ENCODE measurements at regions not wholly inside any gene's neighbourhood (a gene's known extent, or its start where the extent isn't known, plus 50 kb on each side); places are given as distances from the start of the nearest gene placed in this dataset.

DNA sequence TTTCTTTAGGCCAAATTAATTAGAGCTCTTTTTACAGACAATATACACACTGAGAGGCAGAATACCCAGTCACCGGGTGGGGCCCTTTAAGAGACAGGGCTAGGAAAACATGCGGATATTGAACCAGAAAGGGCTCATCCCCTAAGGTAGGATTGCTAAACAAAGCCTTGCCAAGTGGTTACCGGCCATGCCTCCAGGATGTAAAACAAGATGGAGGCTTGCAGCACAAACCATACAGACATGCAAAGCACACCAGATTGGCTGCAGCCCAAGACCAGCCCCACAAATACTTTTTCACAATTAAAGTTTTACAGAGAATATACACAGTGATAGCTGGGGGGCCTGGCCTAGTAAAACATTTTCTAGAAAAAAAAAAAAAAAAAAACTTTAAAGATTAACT is 210.0 kb downstream of the KLHL4 start:
- no peak for DNase-seq (ENCODE audit: low read depth in 2 of 2)

DNA sequence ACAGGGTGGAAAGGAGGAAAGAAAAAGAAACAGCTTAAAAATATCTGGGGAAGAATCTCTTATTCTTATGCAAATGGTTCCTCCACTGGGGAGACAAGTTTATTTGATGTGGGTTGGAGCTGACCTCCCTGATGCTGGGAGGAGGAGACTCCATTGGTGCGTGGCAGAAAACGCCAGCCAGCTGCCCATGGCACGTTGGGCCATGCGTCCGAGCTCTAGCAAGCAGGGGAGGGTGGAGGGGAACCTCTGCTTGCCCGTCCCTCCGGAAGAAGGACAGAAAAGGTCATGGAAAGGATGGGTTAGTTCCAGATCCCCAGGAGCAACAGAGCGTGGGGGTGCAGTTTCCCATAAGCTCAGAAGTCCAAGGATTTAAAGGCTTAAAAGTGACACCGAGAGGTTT is 210.4 kb downstream of the KLHL4 start:
- no peak for DNase-seq (ENCODE audit: low read depth in 2 of 2)

GRCh38 chrX:87728459-87728858 is 210.9 kb downstream of the KLHL4 start:
- no peak for DNase-seq (ENCODE audit: low read depth in 2 of 2)

DNA sequence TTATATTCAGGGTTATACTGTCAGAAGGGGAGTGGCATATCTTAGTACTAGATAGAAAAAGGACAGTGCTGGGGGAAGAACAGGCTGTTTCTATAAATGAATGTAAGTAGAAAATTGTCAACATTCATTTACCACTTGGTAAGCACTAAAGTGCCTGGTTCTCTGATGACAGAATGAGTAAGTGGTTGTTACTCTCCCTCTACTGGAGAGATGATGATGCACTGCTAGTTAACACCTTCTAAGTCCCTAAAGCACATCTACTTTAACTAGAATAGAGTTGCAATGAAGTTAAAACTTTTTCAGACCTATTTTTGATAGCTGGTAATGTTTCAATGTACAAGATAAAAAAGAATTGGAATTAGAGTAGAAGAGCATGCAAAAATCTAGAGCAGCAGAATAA is 214.5 kb downstream of the KLHL4 start:
- DNase-seq (ENCODE audit: low read depth in 2 of 2) = no peak

DNA sequence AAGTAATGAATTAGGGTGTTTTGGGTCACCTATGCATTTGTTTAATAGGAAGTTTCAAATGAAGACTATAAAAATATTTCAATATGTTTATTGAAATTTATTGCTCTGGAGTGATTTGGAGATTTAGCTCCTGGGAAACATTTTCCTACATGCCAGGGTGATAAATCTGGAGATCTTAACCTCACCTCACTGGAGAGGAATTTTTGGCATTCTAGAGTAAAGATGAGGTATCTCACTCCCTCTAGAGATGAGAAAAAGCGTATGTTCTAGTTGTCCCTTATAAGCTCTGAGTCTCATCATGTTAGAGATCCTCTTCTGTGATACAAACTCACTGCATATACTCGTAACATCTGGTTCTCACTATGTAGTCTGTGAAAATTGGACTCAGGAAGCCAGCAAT is 219.0 kb downstream of the KLHL4 start:
- DNase-seq (ENCODE audit: low read depth in 2 of 2) = no peak

DNA sequence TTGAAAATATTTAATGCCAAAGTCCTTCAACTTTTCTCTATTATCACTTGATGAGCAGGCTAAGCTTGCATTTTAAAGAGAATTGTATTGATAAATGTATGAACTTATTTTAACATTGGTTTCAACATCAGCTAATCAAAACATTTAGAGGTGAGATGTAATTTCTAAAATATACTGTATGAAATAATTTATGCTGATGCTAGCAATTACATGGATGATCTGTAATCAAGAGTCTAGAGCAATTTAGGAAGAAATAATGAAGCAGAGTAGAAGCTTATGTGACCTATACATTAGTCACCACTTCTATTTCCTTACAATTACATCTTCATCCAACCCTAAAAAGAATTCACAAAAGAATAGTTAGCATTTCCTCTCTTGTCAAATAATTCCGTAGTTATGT is 226.8 kb downstream of the KLHL4 start:
- DNase-seq (ENCODE audit: low read depth in 2 of 2) = no peak

GRCh38 chrX:87755493-87755892 is 237.9 kb downstream of the KLHL4 start:
- no peak for DNase-seq (ENCODE audit: low read depth in 2 of 2)

DNA sequence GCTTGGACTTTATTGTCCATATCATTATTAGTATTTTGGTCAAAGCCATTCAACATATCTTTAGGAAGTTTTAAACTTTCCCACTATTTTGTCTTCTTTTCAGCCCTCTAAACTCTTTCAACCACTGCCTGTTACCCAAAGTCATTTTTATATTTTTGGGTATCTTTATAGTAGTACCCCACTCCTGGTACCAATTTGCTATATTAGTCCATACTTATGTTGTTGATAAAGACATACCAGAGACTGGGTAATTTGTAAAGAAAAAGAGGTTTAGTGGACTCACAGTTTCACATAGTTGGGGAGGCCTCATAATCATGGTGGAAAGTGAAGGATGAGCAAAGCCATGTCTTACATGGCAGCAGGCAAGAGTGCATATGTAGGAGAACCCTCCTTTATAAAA is 271.4 kb downstream of the KLHL4 start:
- DNase-seq (ENCODE audit: low read depth in 2 of 2) = no peak

DNA sequence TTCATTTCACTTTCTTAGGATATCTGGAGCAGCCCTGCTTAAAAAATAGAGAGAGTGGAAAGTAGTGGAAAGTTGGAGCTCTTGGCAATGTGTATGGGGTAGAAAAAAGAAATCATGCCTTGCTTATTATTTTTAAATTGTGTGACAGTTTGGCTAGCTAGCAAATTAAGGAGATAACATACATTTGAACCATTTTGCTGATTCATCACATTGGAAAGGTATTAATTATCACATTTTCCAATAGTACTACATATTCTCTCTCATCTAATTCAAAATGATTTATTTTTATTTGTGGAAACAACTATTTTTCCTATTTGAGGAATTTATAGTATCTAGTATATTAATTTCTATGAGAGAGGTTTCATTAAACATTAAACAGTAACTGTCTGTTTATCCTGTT is 280.4 kb downstream of the KLHL4 start:
- DNase-seq (ENCODE audit: low read depth in 2 of 2) = no peak

- no peak for DNase-seq (ENCODE audit: low read depth in 2 of 2)
These were observed 288.4 kb downstream of the KLHL4 start for GRCh38 chrX:87805829-87806490.

GRCh38 chrX:87808576-87809243 is 291.1 kb downstream of the KLHL4 start:
- DNase-seq (ENCODE audit: low read depth in 2 of 2) = no peak

GRCh38 chrX:87813566-87813965 is 296.0 kb downstream of the KLHL4 start:
- no peak for DNase-seq (ENCODE audit: low read depth in 2 of 2)

- DNase-seq (ENCODE audit: low read depth in 2 of 2) = no peak
These were observed 329.4 kb downstream of the KLHL4 start for GRCh38 chrX:87846956-87847355.

DNA sequence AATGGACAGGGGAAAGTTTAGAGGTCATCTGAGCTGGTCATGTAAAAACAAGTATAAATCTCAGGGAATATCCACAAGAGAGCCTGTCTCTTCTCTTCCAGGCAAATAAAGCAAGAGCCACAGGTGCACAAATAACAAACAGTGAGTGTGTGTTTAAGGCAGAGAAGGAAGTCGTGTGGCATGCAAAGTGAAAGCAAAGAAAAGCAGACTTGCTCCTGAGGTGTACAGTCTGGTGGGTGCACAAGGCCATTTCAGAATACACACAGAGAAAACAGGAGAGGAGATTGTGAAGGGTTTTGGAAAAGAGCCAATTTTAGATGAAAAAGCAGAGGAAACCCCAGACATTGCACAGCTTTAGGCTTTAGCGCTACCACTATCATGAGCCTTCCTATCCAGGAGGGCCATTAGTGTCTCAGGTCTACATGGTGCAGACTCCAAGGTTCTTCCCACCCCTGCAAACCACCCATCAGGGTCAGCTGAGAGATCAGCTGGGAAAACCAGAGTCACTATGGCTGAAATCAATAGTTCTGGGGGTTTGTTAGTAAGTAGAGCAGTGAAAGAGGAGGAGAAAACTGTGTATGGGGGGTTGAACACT is 355.8 kb downstream of the KLHL4 start:
- DNase-seq (ENCODE audit: low read depth in 2 of 2) = no peak

DNA sequence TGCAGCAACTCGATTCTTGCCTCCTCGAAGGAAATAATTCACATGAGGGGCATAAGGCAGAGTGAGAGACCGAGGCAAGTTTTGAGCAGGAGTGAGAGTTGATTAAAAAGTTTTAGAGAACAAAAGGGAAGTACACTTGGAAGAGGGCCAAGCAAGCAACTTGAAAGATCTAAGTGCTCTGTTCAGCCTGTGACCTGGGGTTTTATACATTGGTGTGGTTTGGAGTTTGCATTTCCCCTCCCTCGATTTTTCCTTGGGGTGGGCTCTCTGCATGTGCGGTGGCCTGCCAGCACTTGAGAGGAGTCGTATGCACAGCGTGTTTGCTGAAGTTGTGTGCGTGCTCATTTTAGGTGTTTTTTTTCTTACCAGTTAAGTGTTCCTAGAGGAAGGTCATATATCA is 356.4 kb downstream of the KLHL4 start:
- DNase-seq (ENCODE audit: low read depth in 2 of 2) = no peak

DNA sequence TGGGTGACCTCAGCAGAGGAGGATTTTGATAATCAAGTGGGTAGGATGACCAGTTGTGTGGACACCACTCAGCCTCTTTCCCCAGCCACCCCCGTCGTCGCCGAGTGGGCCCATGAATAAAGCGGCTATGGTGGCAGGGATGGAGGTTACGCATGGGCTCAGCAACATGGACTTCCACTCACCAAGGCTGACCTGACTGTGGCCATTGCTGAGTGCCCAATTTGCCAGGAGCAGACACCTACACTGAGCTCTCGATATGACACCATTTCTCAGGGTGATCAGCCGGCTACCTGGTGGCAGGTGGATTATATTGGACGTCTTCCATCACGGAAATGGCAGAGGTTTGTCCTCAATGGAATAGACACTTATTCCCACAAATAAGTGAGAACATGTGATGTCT is 361.3 kb downstream of the KLHL4 start:
- DNase-seq (ENCODE audit: low read depth in 2 of 2) = no peak

DNA sequence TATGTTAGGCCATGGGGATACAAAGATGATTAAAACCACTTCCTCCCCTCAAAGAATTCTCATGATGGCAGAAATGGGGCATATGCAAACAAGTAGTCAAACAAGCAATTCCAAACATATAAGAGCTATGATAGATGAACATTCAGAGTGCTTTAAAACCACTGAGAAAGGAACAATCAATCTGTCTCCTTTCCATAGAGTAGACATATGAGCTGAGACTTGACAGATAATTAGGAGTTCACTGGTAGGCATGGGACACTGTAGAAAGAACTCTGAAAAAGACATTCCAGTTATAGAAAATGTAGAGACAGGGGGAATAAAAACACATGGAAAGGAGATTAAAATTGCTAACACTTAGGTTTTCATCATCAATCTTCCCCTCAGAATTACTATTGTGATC is 372.8 kb downstream of the KLHL4 start:
- DNase-seq (ENCODE audit: low read depth in 2 of 2) = no peak

DNA sequence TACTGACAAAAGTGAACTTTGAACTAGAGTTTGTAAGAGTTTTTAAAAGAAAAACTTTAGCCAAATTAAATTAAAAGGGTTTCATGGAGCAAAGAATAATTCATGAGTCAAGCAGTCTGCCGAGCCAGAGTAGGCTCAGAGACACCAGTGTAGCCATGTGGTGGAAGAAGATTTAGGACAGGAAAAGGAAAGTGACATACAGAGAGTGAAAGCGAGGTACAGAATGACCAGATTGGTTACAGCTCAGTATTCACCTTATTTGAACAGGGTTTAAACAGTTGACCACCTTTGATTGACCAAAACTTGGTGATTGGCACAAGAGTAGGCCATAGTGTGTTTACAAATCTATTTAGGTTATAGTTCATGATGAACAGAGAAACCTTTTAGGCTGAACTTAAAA is 377.8 kb downstream of the KLHL4 start:
- DNase-seq (ENCODE audit: low read depth in 2 of 2) = no peak

- DNase-seq (ENCODE audit: low read depth in 2 of 2) = no peak
These were observed 378.5 kb downstream of the KLHL4 start for GRCh38 chrX:87896057-87896456.

DNA sequence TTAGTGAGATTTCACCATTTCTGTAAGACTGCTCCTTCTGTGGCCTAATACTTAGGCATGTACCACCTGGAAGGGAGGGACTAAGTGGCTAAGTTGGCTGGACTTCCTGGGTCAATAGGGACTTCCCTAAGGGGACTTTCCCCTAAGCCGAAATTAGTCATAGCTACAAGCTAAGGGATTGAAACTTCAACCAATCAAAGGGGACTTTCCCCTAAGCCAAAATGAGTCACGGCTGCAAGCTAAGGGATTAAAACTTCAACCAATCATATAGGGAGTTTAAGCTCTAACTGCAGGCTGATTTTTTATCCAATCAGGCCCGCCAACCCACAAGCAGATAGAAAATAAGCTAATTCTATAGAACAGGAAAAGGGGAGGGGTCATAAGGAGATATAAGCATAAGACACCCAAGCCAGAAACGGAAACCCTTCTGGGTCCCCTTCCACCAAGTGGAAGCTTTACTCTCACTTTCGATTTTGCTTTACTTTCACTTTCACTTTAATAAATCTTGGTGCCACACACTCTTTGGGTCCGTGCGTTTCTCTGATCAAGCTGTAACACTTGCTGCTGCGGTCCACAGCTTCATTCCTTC is 382.8 kb downstream of the KLHL4 start:
- DNase-seq (ENCODE audit: low read depth in 2 of 2) = peak in 1 of 2 donors; percentile 10

DNA sequence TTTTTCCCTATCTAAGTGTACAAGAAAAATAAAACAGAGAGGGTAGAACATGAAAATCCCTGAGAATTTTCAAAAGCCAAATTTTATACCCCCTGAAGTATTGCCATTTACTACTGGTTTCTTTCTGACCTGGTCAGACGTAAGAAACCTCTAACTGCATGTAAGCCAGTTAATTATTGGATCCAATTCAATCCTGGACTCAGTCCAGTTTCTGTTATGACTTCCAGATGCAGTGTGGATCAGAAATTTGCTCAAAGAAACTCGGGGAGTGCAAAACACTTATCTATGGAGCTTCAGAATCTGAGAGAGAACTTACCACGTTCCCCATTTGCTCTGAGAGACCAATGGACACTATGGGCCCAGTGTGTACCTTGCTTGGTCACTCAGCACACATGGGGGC is 383.5 kb downstream of the KLHL4 start:
- no peak for DNase-seq (ENCODE audit: low read depth in 2 of 2)

DNA sequence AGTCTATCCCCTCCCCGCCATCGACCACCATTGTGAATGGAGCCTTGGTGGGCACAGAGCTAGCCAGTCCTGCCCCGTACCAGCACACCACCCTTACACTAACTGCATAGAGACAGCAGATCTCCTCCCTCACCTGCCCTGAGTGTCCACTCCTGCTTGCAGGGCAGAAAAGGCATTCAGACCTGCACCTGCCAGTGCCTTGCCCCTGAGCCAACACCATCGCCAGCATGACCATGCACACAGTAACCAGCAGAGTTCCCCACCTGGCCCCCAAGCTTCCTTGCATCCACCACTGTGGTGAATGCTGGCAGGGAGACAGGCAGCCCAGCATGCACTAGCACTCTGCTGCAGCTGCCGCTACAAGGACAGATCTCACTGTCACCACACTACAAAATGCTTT is 397.1 kb downstream of the KLHL4 start:
- no peak for DNase-seq (ENCODE audit: low read depth in 2 of 2)

- no peak for DNase-seq (ENCODE audit: low read depth in 2 of 2)
These were observed 407.0 kb downstream of the KLHL4 start for GRCh38 chrX:87924619-87925018.

All from stimulated activated CD4-positive, alpha-beta T cell treated with anti-CD3 and anti-CD28 coated beads, Interleukin-1b, Interleukin-23, amount 100 ng/mL, for 4 hours (primary cell).